ENCODE measurements at regions not wholly inside any gene's neighbourhood (a gene's known extent, or its start where the extent isn't known, plus 50 kb on each side); places are given as distances from the start of the nearest gene placed in this dataset.
"Not testable (repeated sequence)": the region's sequence is repeated elsewhere in the genome, so short reads cannot be mapped to it uniquely, and the experiment has no call there.

DNA sequence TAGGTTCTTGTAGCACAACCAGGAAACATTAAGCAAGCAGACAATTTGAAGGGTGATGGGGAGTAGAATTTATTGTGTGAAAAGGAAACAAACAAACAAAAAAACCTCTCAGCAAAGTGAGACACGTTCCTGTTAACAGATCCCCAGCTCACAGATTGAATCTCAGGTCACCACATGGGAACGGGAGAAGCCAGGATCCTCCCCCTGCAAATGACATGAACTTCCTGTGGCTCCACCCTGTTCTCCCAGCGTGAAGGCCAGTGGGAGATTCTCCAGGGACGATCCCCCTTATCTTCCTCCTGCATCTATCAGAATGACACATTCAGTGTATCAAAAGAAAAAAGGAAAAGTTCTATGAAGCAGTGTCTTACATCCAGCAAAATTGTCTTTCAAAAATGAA lies 1488.1 kb downstream of the OTOL1 start:
- DNase-seq (ENCODE audit: low spot score): no peak

- not testable (repeated sequence) for DNase-seq (ENCODE audit: low spot score)
Measured at GRCh38 chr3:162987085-162987794, 1490.6 kb downstream of the OTOL1 start.

- DNase-seq (ENCODE audit: low spot score): no peak
Measured at GRCh38 chr3:162992741-162993140, 1496.1 kb downstream of the OTOL1 start.

DNA sequence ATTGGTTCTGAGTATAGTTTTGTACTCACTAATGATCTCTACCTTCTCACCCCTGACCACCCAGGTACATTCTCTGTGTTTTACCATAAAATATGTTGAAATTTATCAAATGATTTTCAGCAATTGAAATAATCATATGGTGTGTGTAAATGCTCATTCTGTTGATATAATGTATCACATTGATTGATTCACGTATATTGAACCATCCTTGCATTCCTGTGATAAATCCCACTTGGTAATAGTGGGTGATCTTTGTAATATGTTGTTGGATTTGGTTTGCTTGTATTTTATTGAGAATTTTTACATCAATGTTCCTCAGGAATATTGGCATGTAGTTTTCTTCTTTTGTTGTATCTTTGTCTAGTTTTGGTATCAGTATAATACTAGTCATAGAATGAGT lies 1497.6 kb downstream of the OTOL1 start:
- no peak for DNase-seq (ENCODE audit: low spot score)

DNA sequence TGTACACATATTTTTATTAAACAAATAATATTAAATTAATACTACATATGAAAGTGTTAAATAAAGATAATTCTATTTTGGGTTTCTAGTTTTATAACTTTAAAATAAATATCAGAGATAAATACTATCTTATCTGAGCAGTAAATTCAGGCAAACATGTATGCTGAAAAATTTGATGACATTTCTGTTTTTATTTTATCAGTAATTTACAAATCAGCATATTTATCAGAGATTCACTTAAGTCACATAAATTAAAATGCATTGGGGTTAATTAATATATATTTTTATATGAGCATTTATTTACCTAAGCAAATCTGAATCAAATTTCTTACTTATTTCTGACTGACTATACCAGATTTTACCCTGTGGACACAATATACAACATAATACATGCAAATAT lies 1499.8 kb downstream of the OTOL1 start:
- no peak for DNase-seq (ENCODE audit: low spot score)

DNA sequence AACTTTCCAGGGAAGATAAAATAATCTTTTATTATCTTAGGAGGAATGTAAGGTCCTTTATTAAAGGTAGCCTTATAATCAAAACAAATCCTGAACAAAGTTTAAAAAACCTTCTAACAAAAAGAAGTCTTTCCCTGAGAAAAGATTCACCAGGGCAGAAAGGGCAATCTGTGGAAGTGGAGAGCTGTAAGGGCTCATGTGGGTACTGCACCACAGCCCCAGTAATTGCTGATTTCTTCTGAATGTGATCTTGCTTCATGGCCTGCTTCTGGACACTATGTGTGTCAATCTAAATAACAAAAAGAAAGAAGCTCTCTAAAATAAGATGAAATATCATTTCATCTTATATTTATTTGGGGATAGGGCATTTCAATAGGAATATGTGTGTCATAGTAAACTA lies 1501.6 kb downstream of the OTOL1 start:
- DNase-seq (ENCODE audit: low spot score): no peak

DNA sequence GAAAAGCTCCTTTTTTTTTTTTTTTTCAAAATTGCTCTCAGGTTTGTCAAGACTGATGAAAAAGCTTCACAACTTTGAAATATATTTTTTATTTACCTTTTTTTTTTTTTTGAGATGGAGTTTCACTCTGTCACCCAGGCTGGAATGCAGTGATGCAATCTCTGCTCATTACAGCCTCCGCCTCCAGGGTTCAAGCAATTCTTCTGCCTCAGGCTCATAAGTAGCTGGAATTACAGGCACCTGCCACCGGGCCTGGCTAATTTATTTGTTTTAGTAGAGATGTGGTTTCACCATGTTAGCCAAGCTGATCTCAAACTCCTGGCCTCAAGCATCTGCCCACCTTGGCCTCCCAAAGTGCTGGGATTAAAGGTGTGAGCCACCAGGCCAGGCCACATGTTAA lies 1515.0 kb downstream of the OTOL1 start:
- no peak for DNase-seq (ENCODE audit: low spot score)

DNA sequence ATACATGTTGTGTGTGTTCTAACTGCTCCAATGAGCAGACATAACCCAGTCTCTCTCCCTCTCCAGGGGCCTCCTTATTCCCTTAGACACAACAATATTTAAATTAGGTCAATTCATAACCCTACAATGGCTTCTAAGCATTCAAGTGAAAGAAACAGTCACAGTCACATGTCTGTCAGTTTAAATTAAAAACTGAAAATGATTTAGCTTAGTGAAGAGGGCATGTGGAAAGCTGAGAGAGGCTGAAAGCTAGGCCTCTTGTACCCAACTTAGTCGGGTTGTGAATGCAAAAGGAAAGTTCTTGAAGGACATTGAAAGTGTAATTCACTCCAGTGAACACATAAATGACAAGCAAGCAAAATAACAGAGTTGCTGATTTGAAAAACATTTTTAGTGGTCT lies 1519.6 kb downstream of the OTOL1 start:
- DNase-seq (ENCODE audit: low spot score): no peak

- no peak for DNase-seq (ENCODE audit: low spot score)
Measured at GRCh38 chr3:163018067-163018466, 1521.5 kb downstream of the OTOL1 start.

- DNase-seq (ENCODE audit: low spot score): no peak
Measured at GRCh38 chr3:163018664-163019063, 1522.1 kb downstream of the OTOL1 start.

DNA sequence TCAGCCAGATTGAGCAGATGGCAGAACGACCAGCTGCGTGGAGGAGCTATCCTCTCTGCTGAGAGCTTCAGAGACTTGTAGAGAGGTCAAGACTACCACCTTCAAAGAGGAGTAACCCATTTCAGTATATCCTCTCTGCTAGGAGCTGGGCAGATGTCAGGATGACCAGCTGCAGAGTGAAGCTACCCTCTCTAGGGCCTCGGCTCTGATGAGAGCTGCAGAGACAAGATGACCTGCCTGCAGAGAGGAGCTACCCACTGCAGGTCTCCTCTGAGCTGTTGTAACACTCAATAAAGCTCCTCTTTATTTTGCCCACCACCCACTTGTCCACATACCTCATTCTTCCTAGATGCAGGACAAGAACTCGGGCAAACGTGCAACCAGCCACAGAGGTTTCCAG lies 1522.7 kb downstream of the OTOL1 start:
- no peak for DNase-seq (ENCODE audit: low spot score)

GRCh38 chr3:163033652-163034051 lies 1537.0 kb downstream of the OTOL1 start:
- no peak for DNase-seq (ENCODE audit: low spot score)

DNA sequence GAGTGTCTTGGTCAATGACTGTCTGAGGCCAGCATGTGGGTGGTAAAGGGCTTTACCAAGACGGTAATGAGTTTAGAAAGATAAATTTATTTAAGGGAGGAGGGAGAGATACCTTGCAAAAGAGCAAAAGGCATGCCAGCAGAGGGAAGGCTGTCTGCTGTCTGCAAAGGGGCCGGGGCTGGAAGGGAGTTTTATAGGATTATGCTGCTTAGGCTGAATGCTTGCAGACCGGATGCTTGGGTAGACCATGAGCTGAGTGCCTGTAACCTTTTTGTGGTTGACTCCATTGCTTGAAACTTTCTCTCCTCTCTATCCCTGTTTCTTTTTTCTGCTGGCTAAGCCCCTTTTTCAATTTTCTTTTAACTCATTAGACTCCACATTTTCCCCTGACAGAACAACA lies 1543.0 kb downstream of the OTOL1 start:
- DNase-seq (ENCODE audit: low spot score): no peak

DNA sequence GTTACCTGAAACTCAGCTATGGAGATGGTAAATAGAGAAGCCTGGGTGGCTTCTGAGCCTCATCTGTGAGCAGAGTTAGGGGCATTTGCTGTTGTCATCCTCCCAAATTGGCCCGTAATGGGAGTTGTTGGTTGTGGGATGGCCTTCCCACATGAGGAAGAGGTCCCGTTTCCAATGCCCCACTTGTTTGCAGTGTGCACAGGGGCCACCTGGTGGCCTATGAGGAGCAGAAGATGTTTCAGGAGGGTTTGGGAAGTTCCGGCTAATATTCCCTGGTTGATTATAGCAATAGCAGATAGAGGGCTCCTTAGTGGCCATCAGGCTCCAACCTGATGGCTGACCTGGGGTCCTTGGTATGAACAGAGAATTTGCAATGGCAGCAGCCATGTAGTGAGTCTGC lies 1546.5 kb downstream of the OTOL1 start:
- no peak for DNase-seq (ENCODE audit: low spot score)

DNA sequence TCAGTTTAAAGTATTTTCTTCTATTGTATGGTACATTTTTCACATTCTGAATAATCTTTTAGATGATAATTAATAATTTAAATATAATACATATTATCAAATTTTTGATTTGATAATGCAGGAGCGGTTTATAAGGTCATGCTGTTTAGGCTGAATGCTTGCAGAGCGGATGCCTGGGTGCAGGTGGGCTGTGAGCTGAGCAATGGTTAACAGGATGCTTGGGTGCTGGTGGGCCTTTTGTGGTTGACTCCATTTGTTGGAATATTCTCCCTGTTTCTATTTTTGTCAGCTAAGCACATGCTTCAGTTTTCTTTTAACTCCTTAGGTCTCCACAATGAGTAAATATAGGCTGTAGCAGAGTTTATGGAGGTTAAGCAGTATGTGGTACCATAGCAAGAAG lies 1549.3 kb downstream of the OTOL1 start:
- no peak for DNase-seq (ENCODE audit: low spot score)

DNA sequence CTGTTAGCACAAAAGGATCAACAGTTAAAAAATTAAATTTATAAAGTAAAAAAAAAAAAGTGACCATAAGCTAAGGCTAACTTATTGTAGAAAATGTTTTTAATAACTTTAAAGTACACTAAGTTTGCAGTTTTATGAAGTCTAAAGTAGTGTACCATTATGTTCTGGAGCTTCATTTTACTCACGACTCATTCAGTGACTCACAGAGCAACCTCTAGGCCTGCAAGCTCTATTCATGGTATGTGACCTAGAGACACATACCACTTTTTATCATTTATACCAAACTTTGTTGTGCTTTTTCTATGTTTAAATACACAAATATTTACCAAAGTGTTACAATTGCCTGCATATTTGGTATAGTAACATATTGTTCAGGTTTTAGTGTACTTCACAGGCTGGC lies 1552.3 kb downstream of the OTOL1 start:
- DNase-seq (ENCODE audit: low spot score): no peak

GRCh38 chr3:163056874-163057497 lies 1560.4 kb downstream of the OTOL1 start:
- DNase-seq (ENCODE audit: low spot score): peak; percentile 28

DNA sequence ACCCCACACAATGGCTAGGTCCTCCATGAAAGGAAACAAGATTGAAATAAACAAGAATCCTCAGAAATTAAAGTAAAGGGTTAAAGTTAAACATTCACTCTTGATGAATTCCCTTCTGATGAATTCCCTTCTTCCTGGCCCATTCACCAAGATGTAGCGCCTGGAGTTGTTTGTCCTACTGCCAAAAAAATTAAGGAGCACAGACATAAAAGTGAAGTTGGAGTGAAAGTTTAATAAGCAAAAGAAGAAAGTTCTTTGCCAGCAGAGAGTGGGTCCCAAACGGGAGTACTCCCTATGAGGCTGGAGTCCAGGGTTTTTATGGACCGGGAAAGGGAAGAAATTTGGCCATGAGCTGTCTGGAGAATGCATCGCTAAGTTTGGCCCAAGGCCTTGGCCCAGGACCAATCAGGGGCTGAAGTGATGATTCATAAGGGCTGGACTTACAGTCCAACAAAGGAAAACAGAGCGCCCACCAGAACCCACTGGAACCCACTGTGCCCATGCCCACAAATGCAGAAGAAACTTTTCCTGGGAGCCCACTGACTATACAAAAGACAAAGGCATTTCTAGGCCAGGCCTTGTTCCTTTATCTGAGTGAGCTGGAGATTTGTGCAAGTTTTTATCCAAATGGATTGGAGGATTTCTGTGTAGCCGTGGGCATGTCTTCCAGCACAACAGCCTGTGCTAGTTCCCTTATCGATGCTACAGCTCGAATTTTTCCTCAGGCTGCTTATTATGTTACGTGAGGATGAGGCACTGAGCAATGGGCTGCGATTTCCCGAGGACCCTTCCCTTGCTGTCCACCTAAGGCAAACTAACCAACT lies 1561.6 kb downstream of the OTOL1 start:
- DNase-seq (ENCODE audit: low spot score): no peak

- no peak for DNase-seq (ENCODE audit: low spot score)
Measured at GRCh38 chr3:163071713-163072112, 1575.1 kb downstream of the OTOL1 start.

All from mucosa of gallbladder (tissue), 1 donor.